ENCODE measurements at regions not wholly inside any gene's neighbourhood (a gene's known extent, or its start where the extent isn't known, plus 50 kb on each side); places are given as distances from the start of the nearest gene placed in this dataset.

DNA sequence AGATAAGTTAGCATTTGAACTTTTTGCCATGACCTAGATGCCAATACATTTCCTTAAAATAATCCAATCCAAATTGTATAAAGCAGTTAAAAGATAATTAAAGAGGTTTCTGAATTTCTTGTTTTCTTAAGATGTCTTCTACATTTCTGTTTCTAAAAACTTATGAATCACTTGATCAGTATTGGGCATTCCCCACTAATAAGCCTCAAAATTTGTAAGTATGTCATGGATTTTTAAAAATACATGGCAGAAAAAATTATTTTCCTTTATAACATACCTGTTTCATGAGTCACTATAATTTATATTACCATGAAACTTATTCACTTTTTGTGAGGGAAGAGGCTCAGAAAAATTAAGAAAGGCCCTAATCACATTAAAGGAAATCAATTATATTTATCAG is 90.3 kb upstream of the TFPI start:
- TF ChIP-seq, protein P1, sequence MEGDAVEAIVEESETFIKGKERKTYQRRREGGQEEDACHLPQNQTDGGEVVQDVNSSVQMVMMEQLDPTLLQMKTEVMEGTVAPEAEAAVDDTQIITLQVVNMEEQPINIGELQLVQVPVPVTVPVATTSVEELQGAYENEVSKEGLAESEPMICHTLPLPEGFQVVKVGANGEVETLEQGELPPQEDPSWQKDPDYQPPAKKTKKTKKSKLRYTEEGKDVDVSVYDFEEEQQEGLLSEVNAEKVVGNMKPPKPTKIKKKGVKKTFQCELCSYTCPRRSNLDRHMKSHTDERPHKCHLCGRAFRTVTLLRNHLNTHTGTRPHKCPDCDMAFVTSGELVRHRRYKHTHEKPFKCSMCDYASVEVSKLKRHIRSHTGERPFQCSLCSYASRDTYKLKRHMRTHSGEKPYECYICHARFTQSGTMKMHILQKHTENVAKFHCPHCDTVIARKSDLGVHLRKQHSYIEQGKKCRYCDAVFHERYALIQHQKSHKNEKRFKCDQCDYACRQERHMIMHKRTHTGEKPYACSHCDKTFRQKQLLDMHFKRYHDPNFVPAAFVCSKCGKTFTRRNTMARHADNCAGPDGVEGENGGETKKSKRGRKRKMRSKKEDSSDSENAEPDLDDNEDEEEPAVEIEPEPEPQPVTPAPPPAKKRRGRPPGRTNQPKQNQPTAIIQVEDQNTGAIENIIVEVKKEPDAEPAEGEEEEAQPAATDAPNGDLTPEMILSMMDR (conservative IDR thresholded peaks at IDR 0.05; ENCODE audit: low read depth, low read length), result no peak
- TF ChIP-seq EZH2 (IDR thresholded peaks at IDR 0.05; ENCODE audit: low read length, unreplicated experiment) (no peak), EZH2phosphoT487 (IDR thresholded peaks at IDR 0.05; ENCODE audit: borderline replicate concordance, low read length) (no peak)

Data from PC-3 (cell line).